Caki2 (cell line): ENCODE measurements at regions not wholly inside any gene's neighbourhood (a gene's known extent, or its start where the extent isn't known, plus 50 kb on each side); places are given as distances from the start of the nearest gene placed in this dataset.

Experiments
- DNase-seq: peaks from one replicate; pipeline ENCODE4 v3.0.0-alpha.2; 2015; ENCODE audit warnings: low read depth
- in situ Hi-C: cut with HindIII; loops from 2 replicates; pipeline ENCODE4 v1.10.0; 2016; ENCODE audit warnings: low sequenced_read_pairs, low pct_unique_long_range_greater_than_20kb, mixed read lengths

- in situ Hi-C loops = no loop called here
- DNase-seq = no peak
Measured at GRCh38 chr7:50836646-50837045, 54.0 kb upstream of the GRB10 start.

- DNase-seq = peak; percentile 64
- in situ Hi-C loops = no loop called here
Measured at GRCh38 chr7:50835156-50835555, 52.5 kb upstream of the GRB10 start.

- no peak for DNase-seq
- in situ Hi-C loops = no loop called here
Measured at GRCh38 chr7:50834679-50835078, 52.0 kb upstream of the GRB10 start.

GRCh38 chr7:50834031-50834535 is 51.4 kb upstream of the GRB10 start:
- DNase-seq = no peak
- in situ Hi-C loops = no loop called here

- peak; percentile 93 for DNase-seq
- in situ Hi-C loops = no loop called here
Measured at GRCh38 chr7:50832744-50833143, 50.0 kb upstream of the GRB10 start.
